ENCODE measurements at regions not wholly inside any gene's neighbourhood (a gene's known extent, or its start where the extent isn't known, plus 50 kb on each side); places are given as distances from the start of the nearest gene placed in this dataset.

GRCh38 chr6:12575961-12576360 is 140.6 kb upstream of the PHACTR1 start:
- DNase-seq (ENCODE audit: extremely low read depth, low read depth): no peak

GRCh38 chr6:12576389-12576788 is 140.2 kb upstream of the PHACTR1 start:
- DNase-seq (ENCODE audit: extremely low read depth, low read depth): no peak

- no peak for DNase-seq (ENCODE audit: extremely low read depth, low read depth)
Observed at GRCh38 chr6:12577124-12577850, 139.3 kb upstream of the PHACTR1 start.

GRCh38 chr6:12578097-12578496 is 138.5 kb upstream of the PHACTR1 start:
- no peak for DNase-seq (ENCODE audit: extremely low read depth, low read depth)

- no peak for DNase-seq (ENCODE audit: extremely low read depth, low read depth)
Observed at GRCh38 chr6:12578751-12579150, 137.8 kb upstream of the PHACTR1 start.

- DNase-seq (ENCODE audit: extremely low read depth, low read depth): no peak
Observed at GRCh38 chr6:12580290-12580689, 136.3 kb upstream of the PHACTR1 start.

GRCh38 chr6:12582421-12583110 is 134.0 kb upstream of the PHACTR1 start:
- no peak for DNase-seq (ENCODE audit: extremely low read depth, low read depth)

GRCh38 chr6:12584631-12585405 is 131.7 kb upstream of the PHACTR1 start:
- DNase-seq (ENCODE audit: extremely low read depth, low read depth): no peak

- DNase-seq (ENCODE audit: extremely low read depth, low read depth): no peak
Observed at GRCh38 chr6:12585497-12585958, 131.0 kb upstream of the PHACTR1 start.

GRCh38 chr6:12586721-12587480 is 129.7 kb upstream of the PHACTR1 start:
- no peak for DNase-seq (ENCODE audit: extremely low read depth, low read depth)

- DNase-seq (ENCODE audit: extremely low read depth, low read depth): no peak
Observed at GRCh38 chr6:12590901-12591300, 125.7 kb upstream of the PHACTR1 start.

GRCh38 chr6:12592634-12593033 is 123.9 kb upstream of the PHACTR1 start:
- DNase-seq (ENCODE audit: extremely low read depth, low read depth): no peak

GRCh38 chr6:12593771-12594529 is 122.6 kb upstream of the PHACTR1 start:
- no peak for DNase-seq (ENCODE audit: extremely low read depth, low read depth)

GRCh38 chr6:12594530-12594893 is 122.1 kb upstream of the PHACTR1 start:
- DNase-seq (ENCODE audit: extremely low read depth, low read depth): no peak

GRCh38 chr6:12595161-12595811 is 121.3 kb upstream of the PHACTR1 start:
- DNase-seq (ENCODE audit: extremely low read depth, low read depth): no peak

- no peak for DNase-seq (ENCODE audit: extremely low read depth, low read depth)
Observed at GRCh38 chr6:12596731-12597130, 119.8 kb upstream of the PHACTR1 start.

- DNase-seq (ENCODE audit: extremely low read depth, low read depth): no peak
Observed at GRCh38 chr6:12598919-12599318, 117.6 kb upstream of the PHACTR1 start.

- DNase-seq (ENCODE audit: extremely low read depth, low read depth): no peak
Observed at GRCh38 chr6:12601881-12602280, 114.7 kb upstream of the PHACTR1 start.

GRCh38 chr6:12602342-12602741 is 114.2 kb upstream of the PHACTR1 start:
- DNase-seq (ENCODE audit: extremely low read depth, low read depth): no peak
